GM19035 (cell line): ENCODE measurements at regions not wholly inside any gene's neighbourhood (a gene's known extent, or its start where the extent isn't known, plus 50 kb on each side); places are given as distances from the start of the nearest gene placed in this dataset.
"Not testable (repeated sequence)": the region's sequence is repeated elsewhere in the genome, so short reads cannot be mapped to it uniquely, and the experiment has no call there.

Source experiments
- ATAC-seq: cut with Tn5 transposase; IDR thresholded peaks from one replicate; pipeline ENCODE4 v1.9.1; 2021; ENCODE audit not compliant: unreplicated experiment

GRCh38 chr5:96483878-96484277, 50.8 kb upstream of the PCSK1 start:
- ATAC-seq: no peak

GRCh38 chr5:96487859-96488258, 54.8 kb upstream of the PCSK1 start:
- no peak for ATAC-seq

GRCh38 chr5:96489532-96489931, 56.5 kb upstream of the PCSK1 start:
- ATAC-seq: no peak

GRCh38 chr5:96492459-96493047, 59.5 kb upstream of the PCSK1 start:
- ATAC-seq: no peak

- no peak for ATAC-seq
Observed at GRCh38 chr5:96493219-96493790, 60.3 kb upstream of the PCSK1 start.

GRCh38 chr5:96495412-96495811, 62.4 kb upstream of the PCSK1 start:
- ATAC-seq: not testable (repeated sequence)

GRCh38 chr5:96497027-96497426, 64.0 kb upstream of the PCSK1 start:
- ATAC-seq: not testable (repeated sequence)

GRCh38 chr5:96499753-96500345, 66.8 kb upstream of the PCSK1 start:
- no peak for ATAC-seq

GRCh38 chr5:96501991-96502646, 69.1 kb upstream of the PCSK1 start:
- ATAC-seq: no peak

- no peak for ATAC-seq
Observed at GRCh38 chr5:96503501-96504236, 70.6 kb upstream of the PCSK1 start.

- no peak for ATAC-seq
Observed at GRCh38 chr5:96506376-96506775, 73.3 kb upstream of the PCSK1 start.

GRCh38 chr5:96506866-96507527, 73.9 kb upstream of the PCSK1 start:
- no peak for ATAC-seq

GRCh38 chr5:96509316-96509715, 76.3 kb upstream of the PCSK1 start:
- ATAC-seq: no peak

GRCh38 chr5:96509721-96510350, 76.8 kb upstream of the PCSK1 start:
- no peak for ATAC-seq

- no peak for ATAC-seq
Observed at GRCh38 chr5:96516631-96517071, 83.6 kb upstream of the PCSK1 start.

GRCh38 chr5:96517295-96517694, 84.2 kb upstream of the PCSK1 start:
- ATAC-seq: no peak

GRCh38 chr5:96520345-96520744, 87.3 kb upstream of the PCSK1 start:
- ATAC-seq: no peak

GRCh38 chr5:96522635-96523355, 89.7 kb upstream of the PCSK1 start:
- no peak for ATAC-seq

GRCh38 chr5:96527768-96528661, 95.0 kb upstream of the PCSK1 start:
- no peak for ATAC-seq
